HCT116 (cell line): ENCODE measurements at regions not wholly inside any gene's neighbourhood (a gene's known extent, or its start where the extent isn't known, plus 50 kb on each side); places are given as distances from the start of the nearest gene placed in this dataset.

Experiments used
- ATAC-seq: fragments of 200-7000 bp; cut with Tn5 transposase; 2 replicates; pipeline ENCODE4 v1.9.1; 2020; ENCODE audit warnings: mild to moderate bottlenecking, moderate library complexity
- BruUV-seq: library from RNA; stranded (reverse); fragments of 400-500 nt; replicated peaks from 2 replicates; lab custom pipeline; 2021; lab: Mats Ljungman, UMichigan
- CTCF ChIA-PET: fragments of 300-600 bp; sonication (Branson Sonifier 250); formaldehyde crosslinking; loops from one replicate; lab custom pipeline; 2021; ENCODE audit warnings: antibody characterized with exemption; lab: Charles Lee
- POLR2A ChIA-PET: fragments of 300-600, 350-600 bp; sonication (Branson Sonifier 250); formaldehyde crosslinking; loops from one replicate; lab custom pipeline; 2021; ENCODE audit warnings: antibody characterized with exemption; lab: Charles Lee
- RAD21 ChIA-PET, 2 experiments: fragments of 300-600 bp; sonication (Branson Sonifier 250); formaldehyde crosslinking; loops; one replicate each; lab custom pipeline; 2023; ENCODE audit warnings: low total read pairs in 2 of 2; ENCODE audit not compliant: uncharacterized antibody in 2 of 2, unreplicated experiment in 2 of 2, low non-redundant PET in 1 of 2; lab: Charles Lee
- DNase-seq: peaks from one replicate; pipeline ENCODE4 v3.0.0-alpha.2; 2010; ENCODE audit warnings: low read depth, low spot score
- H2AFZ ChIP-seq: fragments of 200-600 bp; shearing (Covaris generic), sonication (generic); 2 replicates; pipeline ENCODE4 v1.6.1; 2017; ENCODE audit warnings: low read depth, mixed run types, mixed read lengths, antibody characterized with exemption, low read length; ENCODE audit not compliant: poor library complexity, severe bottlenecking
- H3K27ac ChIP-seq: 2 replicates; pipeline ENCODE4 v1.5.1; 2012; ENCODE audit warnings: low read depth, low read length
- H3K27me3 ChIP-seq: fragments of 200-600 bp; sonication (generic); 2 replicates; pipeline ENCODE4 v1.6.1; 2016; ENCODE audit warnings: mixed run types, low read length, mixed read lengths; ENCODE audit not compliant: insufficient read depth
- H3K36me3 ChIP-seq, 2 experiments: fragments of 200-500 bp in 1 of 2; fragments of 200-600 bp in 1 of 2; sonication (Bioruptor generic) in 1 of 2; sonication (generic) in 1 of 2; 2 replicates each; pipeline versions ENCODE4 v1.5.1 to v1.6.1; 2014 to 2016; ENCODE audit warnings: low read length in 2 of 2, inconsistent platforms in 1 of 2, mixed read lengths in 1 of 2, mixed run types in 1 of 2; ENCODE audit not compliant: insufficient read depth in 2 of 2, control insufficient read depth in 1 of 2
- H3K4me1 ChIP-seq, 2 experiments: fragments of 200-600 bp in 1 of 2; sonication (generic) in 1 of 2; 2 replicates each; pipeline versions ENCODE4 v1.5.1 to v1.6.1; 2012 to 2017; ENCODE audit warnings: low read length in 2 of 2, inconsistent platforms in 1 of 2, mild to moderate bottlenecking in 1 of 2, mixed read lengths in 1 of 2, mixed run types in 1 of 2, moderate library complexity in 1 of 2; ENCODE audit not compliant: insufficient read depth in 2 of 2, control insufficient read depth in 1 of 2
- H3K4me2 ChIP-seq: fragments of 200-600 bp; sonication (generic); 2 replicates; pipeline ENCODE4 v1.6.1; 2017; ENCODE audit warnings: mixed run types, low read length, mixed read lengths
- H3K4me3 ChIP-seq, 2 experiments: fragments of 200-600 bp in 1 of 2; sonication (generic) in 1 of 2; replicated peaks in 1 of 2; 2 replicates each; pipeline ENCODE4 v1.5.1; 2011 to 2016; ENCODE audit warnings: low read length in 2 of 2, control low read depth in 1 of 2, low read depth in 1 of 2, mild to moderate bottlenecking in 1 of 2, mixed read lengths in 1 of 2, mixed run types in 1 of 2
- H3K79me2 ChIP-seq: fragments of 200-600 bp; sonication (generic); 2 replicates; pipeline ENCODE4 v1.6.1; 2017; ENCODE audit warnings: mild to moderate bottlenecking, mixed run types, low read length, moderate library complexity, mixed read lengths; ENCODE audit not compliant: insufficient read depth
- H3K9ac ChIP-seq: fragments of 200-600 bp; sonication (generic); 2 replicates; pipeline ENCODE4 v1.6.1; 2016; ENCODE audit warnings: low read length, mixed read lengths
- H3K9me2 ChIP-seq: fragments of 200-600 bp; sonication (generic), shearing (Covaris generic); 2 replicates; pipeline ENCODE4 v1.6.1; 2017; ENCODE audit warnings: mixed run types, mild to moderate bottlenecking, moderate library complexity; ENCODE audit not compliant: insufficient read depth
- H3K9me3 ChIP-seq, 2 experiments: fragments of 200-500 bp in 1 of 2; fragments of 200-600 bp in 1 of 2; sonication (Bioruptor generic) in 1 of 2; sonication (generic) in 1 of 2; 2 replicates each; pipeline ENCODE4 v1.6.1; 2014 to 2017; ENCODE audit warnings: low read length in 2 of 2, mixed read lengths in 2 of 2, inconsistent platforms in 1 of 2, low read depth in 1 of 2, mild to moderate bottlenecking in 1 of 2, mixed run types in 1 of 2, moderate library complexity in 1 of 2; ENCODE audit not compliant: control insufficient read depth in 1 of 2, insufficient read depth in 1 of 2
- H4K20me1 ChIP-seq: fragments of 200-600 bp; sonication (generic), shearing (Covaris generic); 2 replicates; pipeline ENCODE4 v1.6.1; 2017; ENCODE audit warnings: mixed run types, mild to moderate bottlenecking, moderate library complexity; ENCODE audit not compliant: insufficient read depth
- CBX3 ChIP-seq: IDR thresholded peaks from 2 replicates; pipeline ENCODE4 v1.6.1; 2012; ENCODE audit warnings: low read depth
- ELF1 ChIP-seq: IDR thresholded peaks from 2 replicates; pipeline ENCODE4 v1.6.1; 2012; ENCODE audit warnings: low read depth, borderline replicate concordance
- POLR2A ChIP-seq: IDR thresholded peaks from 2 replicates; pipeline ENCODE4 v1.7.0; 2011; ENCODE audit warnings: borderline replicate concordance; ENCODE audit not compliant: insufficient read depth, insufficient read length; ENCODE audit errors: extremely low read depth
- TCF7L2 ChIP-seq: IDR thresholded peaks from 2 replicates; pipeline ENCODE4 v1.7.0; 2011; ENCODE audit warnings: borderline replicate concordance, inconsistent platforms; ENCODE audit not compliant: insufficient read depth, insufficient read length; ENCODE audit errors: extremely low read depth
- intact Hi-C: fragments of 100-400 bp; cut with micrococcal nuclease; formaldehyde crosslinking; loops from 2 replicates; pipeline ENCODE4 v1.10.0; 2022
- TF ChIP-seq, protein P1 (sequence below): IDR thresholded peaks from 2 replicates; pipeline ENCODE4 v1.6.1; 2012; ENCODE audit warnings: low read depth
- TF ChIP-seq, protein P2 (sequence below): IDR thresholded peaks from 2 replicates; pipeline ENCODE4 v1.6.1; 2012
- TF ChIP-seq, protein P3 (sequence below): IDR thresholded peaks from 2 replicates; pipeline ENCODE4 v1.6.1; 2012

DNA sequence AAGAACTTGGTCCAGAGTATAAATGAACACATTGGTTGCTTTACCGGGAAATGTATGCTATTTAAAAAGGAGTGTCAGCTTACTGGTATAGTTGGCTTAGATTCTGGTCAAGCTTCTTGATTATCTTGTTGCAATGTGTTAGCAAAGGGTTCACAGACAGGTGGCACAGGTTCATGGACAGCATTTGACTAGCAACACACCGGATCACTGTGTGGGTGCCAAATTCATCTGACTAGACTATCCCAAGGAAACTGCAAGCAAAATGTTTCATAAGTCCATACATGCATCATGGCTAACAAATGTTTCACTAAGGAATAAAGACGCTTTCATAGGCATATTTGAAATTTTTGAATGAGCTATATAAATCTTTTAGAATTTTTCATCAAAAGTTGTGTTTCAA, 274.1 kb downstream of the PLK2 start:
- Histone ChIP-seq H4K20me1 (no peaks in the 10 kb centered on the region), H3K9me2 (no peaks in the 10 kb centered on the region), H3K4me1 (peaks cover 15 to 54% of the 10 kb centered on the region in 2 experiments), H3K79me2 (no peaks in the 10 kb centered on the region), H3K9ac (no peak overlapping the region), H3K4me3 (no peak overlapping the region), H3K4me2 (no peak overlapping the region), H3K27ac (no peak overlapping the region), H2AFZ (peak overlapping the region; percentile 73), H3K9me3 (no peaks in the 10 kb centered on the region), H3K36me3 (no peaks in the 10 kb centered on the region), H3K27me3 (no peaks in the 10 kb centered on the region)
- POLR2A ChIA-PET: no interaction called here
- no TSS peak for BruUV-seq
- CTCF ChIA-PET: no interaction called here
- RAD21 ChIA-PET: no interaction called here
- TF ChIP-seq, protein P1, sequence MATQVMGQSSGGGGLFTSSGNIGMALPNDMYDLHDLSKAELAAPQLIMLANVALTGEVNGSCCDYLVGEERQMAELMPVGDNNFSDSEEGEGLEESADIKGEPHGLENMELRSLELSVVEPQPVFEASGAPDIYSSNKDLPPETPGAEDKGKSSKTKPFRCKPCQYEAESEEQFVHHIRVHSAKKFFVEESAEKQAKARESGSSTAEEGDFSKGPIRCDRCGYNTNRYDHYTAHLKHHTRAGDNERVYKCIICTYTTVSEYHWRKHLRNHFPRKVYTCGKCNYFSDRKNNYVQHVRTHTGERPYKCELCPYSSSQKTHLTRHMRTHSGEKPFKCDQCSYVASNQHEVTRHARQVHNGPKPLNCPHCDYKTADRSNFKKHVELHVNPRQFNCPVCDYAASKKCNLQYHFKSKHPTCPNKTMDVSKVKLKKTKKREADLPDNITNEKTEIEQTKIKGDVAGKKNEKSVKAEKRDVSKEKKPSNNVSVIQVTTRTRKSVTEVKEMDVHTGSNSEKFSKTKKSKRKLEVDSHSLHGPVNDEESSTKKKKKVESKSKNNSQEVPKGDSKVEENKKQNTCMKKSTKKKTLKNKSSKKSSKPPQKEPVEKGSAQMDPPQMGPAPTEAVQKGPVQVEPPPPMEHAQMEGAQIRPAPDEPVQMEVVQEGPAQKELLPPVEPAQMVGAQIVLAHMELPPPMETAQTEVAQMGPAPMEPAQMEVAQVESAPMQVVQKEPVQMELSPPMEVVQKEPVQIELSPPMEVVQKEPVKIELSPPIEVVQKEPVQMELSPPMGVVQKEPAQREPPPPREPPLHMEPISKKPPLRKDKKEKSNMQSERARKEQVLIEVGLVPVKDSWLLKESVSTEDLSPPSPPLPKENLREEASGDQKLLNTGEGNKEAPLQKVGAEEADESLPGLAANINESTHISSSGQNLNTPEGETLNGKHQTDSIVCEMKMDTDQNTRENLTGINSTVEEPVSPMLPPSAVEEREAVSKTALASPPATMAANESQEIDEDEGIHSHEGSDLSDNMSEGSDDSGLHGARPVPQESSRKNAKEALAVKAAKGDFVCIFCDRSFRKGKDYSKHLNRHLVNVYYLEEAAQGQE: no peak
- TF ChIP-seq, protein P2, sequence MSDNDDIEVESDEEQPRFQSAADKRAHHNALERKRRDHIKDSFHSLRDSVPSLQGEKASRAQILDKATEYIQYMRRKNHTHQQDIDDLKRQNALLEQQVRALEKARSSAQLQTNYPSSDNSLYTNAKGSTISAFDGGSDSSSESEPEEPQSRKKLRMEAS: no peak
- TF ChIP-seq POLR2A: no peak
- TF ChIP-seq, protein P3, sequence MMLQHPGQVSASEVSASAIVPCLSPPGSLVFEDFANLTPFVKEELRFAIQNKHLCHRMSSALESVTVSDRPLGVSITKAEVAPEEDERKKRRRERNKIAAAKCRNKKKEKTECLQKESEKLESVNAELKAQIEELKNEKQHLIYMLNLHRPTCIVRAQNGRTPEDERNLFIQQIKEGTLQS: no peak
- no peak for TF ChIP-seq TCF7L2
- DNase-seq (no peak), ATAC-seq (no peak)
- intact Hi-C loops: no loop called here

DNA sequence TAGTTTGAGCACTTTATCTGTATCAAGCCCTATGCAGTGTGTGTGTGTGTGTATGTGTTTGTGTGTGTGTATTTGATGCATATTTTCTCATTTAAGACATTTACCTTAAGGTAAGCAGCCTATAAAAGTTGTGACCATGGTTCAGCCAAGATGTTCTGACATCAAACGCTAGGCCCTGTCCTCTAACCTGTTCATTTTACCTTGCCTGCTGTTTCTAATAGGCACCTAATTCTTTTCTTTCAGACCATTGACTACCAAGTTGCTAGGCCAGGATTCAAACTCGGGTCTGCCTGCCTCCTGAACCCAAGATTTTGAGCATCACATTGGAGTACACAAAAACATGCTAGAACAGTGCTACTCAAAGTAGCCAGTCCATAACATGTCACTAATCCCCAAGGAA, 274.5 kb downstream of the PLK2 start:
- peak overlapping the region; percentile 36; the same call in 1 of the 2 replicates for H3K4me2 ChIP-seq

More for the DNA sequence above, 274.5 kb downstream of the PLK2 start:
- H3K27me3 ChIP-seq: no peaks in the 10 kb centered on the region
- no peaks in the 10 kb centered on the region for H4K20me1 ChIP-seq
- ATAC-seq (no peak), DNase-seq (no peak)
- H3K4me3 ChIP-seq: no peak overlapping the region
- no peak overlapping the region for H3K9ac ChIP-seq
- H3K9me3 ChIP-seq: no peaks in the 10 kb centered on the region
- RAD21 ChIA-PET: no interaction called here
- no peaks in the 10 kb centered on the region for H3K36me3 ChIP-seq
- no peaks in the 10 kb centered on the region for H3K79me2 ChIP-seq
- peak overlapping the region; percentile 73 for H2AFZ ChIP-seq
- TF ChIP-seq CBX3 (no peak), TCF7L2 (no peak), ELF1 (no peak)
- TF ChIP-seq, protein P3: no peak
- no peak overlapping the region for H3K27ac ChIP-seq
- POLR2A ChIA-PET: no interaction called here
- intact Hi-C loops: no loop called here
- BruUV-seq: no TSS peak
- CTCF ChIA-PET: no interaction called here
- H3K4me1 ChIP-seq: peaks cover 15 to 54% of the 10 kb centered on the region in 2 experiments
- no peaks in the 10 kb centered on the region for H3K9me2 ChIP-seq
